ENCODE measurements at regions not wholly inside any gene's neighbourhood (a gene's known extent, or its start where the extent isn't known, plus 50 kb on each side); places are given as distances from the start of the nearest gene placed in this dataset.

- POLR2A ChIA-PET = no interaction called here
- no peaks in the 10 kb centered on the region for H4K20me1 ChIP-seq (replicated peaks; ENCODE audit: control insufficient read depth, extremely low read depth, insufficient read depth, low read length)
- H2AFZ ChIP-seq (ENCODE audit: low read depth, low read length) = no peak overlapping the region
- DNase-seq (ENCODE audit: low read depth, low spot score) (no peak), FAIRE-seq (no peak)
- H3K4me2 ChIP-seq (ENCODE audit: insufficient read depth, low read length) = no peak overlapping the region
- H3K9ac ChIP-seq (replicated peaks; ENCODE audit: extremely low read depth, insufficient read depth, low read length) = no peak overlapping the region
- no peaks in the 10 kb centered on the region for H3K9me1 ChIP-seq (replicated peaks; ENCODE audit: control insufficient read depth, extremely low read depth, insufficient read depth, low read length)
- intact Hi-C loops (cut with micrococcal nuclease) = loop anchor here (10.0 kb wide), 2 partner anchors 83 to 573 kb away; partner anchors contain the start of gene RYBP
- no peaks in the 10 kb centered on the region for H3K4me1 ChIP-seq (ENCODE audit: control insufficient read depth, extremely low read depth, insufficient read depth, low read length)
- TF ChIP-seq FOS (IDR thresholded peaks at IDR 0.05; ENCODE audit: borderline replicate concordance, insufficient read depth, low read length) (no peak), EZH2 (IDR thresholded peaks at IDR 0.05; ENCODE audit: borderline replicate concordance, low read depth, low read length, severe bottlenecking) (no peak), GATA2 (IDR thresholded peaks at IDR 0.05; ENCODE audit: insufficient read depth, insufficient read length, low read depth, low read length) (no peak), JUN (IDR thresholded peaks at IDR 0.05; ENCODE audit: borderline replicate concordance, insufficient read depth, insufficient read length, low read depth) (no peak), POLR2A (IDR thresholded peaks at IDR 0.05; ENCODE audit: low read depth, low read length) (no peak), POLR2AphosphoS5 (IDR thresholded peaks at IDR 0.05; ENCODE audit: insufficient read depth, low read depth, low read length) (no peak), MYC (IDR thresholded peaks at IDR 0.05; ENCODE audit: low read depth, low read length) (no peak), CTCF (IDR thresholded peaks at IDR 0.05; ENCODE audit: extremely low read depth in 1 of 2, insufficient read depth in 1 of 2, low read depth in 1 of 2, low read length in 2 of 2) (no peak)
- TF ChIP-seq, protein P1, sequence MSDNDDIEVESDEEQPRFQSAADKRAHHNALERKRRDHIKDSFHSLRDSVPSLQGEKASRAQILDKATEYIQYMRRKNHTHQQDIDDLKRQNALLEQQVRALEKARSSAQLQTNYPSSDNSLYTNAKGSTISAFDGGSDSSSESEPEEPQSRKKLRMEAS (IDR thresholded peaks at IDR 0.05; ENCODE audit: insufficient read depth, insufficient read length) = no peak
- peaks cover 0 to 7% of the 10 kb centered on the region in 2 experiments for H3K27me3 ChIP-seq (ENCODE audit: control insufficient read depth in 2 of 2, insufficient read depth in 2 of 2, low read length in 2 of 2)
- CTCF ChIA-PET = interaction anchor here (10.8 kb wide), 1 partner anchor 950 kb away, joined by 152 read pairs; no protein-coding TSS in a partner anchor
- no peaks in the 10 kb centered on the region for H3K9me3 ChIP-seq (replicated peaks; ENCODE audit: control insufficient read depth, insufficient read depth, low read length)
- H3K27ac ChIP-seq (ENCODE audit: insufficient read depth, low read depth, low read length) = no peak overlapping the region
- dilution Hi-C loops (cut with MboI; ENCODE audit: extremely low pct_ligation_motif_present, low sequenced_read_pairs) = no loop called here
- H3K36me3 ChIP-seq (ENCODE audit: control insufficient read depth in 2 of 2, extremely low read depth in 1 of 2, insufficient read depth in 2 of 2, low read length in 2 of 2) = no peaks in the 10 kb centered on the region
- H3K79me2 ChIP-seq (ENCODE audit: control insufficient read depth, insufficient read depth, low read length) = no peaks in the 10 kb centered on the region
- no peak overlapping the region for H3K4me3 ChIP-seq (replicated peaks in 1 of 3; ENCODE audit: insufficient read depth in 1 of 3, low read depth in 1 of 3, low read length in 3 of 3)
- no TSS peak for BruUV-seq (replicated peaks)
Measured at GRCh38 chr3:71872256-71872655, 87.3 kb upstream of the PROK2 start.

All from endothelial cell of umbilical vein (primary cell).